HG03439 (cell line): ENCODE measurements at regions not wholly inside any gene's neighbourhood (a gene's known extent, or its start where the extent isn't known, plus 50 kb on each side); places are given as distances from the start of the nearest gene placed in this dataset.
"Not testable (repeated sequence)": the region's sequence is repeated elsewhere in the genome, so short reads cannot be mapped to it uniquely, and the experiment has no call there.

Experiments
- ATAC-seq: cut with Tn5 transposase; IDR thresholded peaks from one replicate; pipeline ENCODE4 v1.9.1; 2021; ENCODE audit warnings: mild to moderate bottlenecking, moderate library complexity; ENCODE audit not compliant: unreplicated experiment

DNA sequence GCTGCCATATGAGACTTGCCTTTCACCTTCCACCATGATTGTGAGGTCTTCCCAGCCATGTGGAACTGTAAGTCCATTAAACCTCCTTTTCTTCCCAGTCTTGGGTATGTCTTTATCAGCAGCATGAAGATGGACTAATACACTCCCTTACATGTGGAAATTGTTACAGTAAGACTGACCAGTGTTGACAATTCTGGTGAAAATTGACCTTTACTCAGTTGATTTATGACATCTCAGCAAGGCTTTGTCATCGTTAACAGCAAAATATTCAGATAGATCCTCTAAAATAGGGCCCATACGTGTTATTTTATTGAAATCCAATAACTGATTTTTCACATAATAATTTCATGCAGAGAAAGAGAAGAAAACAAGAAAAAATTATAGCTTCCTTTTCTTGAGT is 377.9 kb upstream of the SEMA3C start:
- ATAC-seq, result no peak

DNA sequence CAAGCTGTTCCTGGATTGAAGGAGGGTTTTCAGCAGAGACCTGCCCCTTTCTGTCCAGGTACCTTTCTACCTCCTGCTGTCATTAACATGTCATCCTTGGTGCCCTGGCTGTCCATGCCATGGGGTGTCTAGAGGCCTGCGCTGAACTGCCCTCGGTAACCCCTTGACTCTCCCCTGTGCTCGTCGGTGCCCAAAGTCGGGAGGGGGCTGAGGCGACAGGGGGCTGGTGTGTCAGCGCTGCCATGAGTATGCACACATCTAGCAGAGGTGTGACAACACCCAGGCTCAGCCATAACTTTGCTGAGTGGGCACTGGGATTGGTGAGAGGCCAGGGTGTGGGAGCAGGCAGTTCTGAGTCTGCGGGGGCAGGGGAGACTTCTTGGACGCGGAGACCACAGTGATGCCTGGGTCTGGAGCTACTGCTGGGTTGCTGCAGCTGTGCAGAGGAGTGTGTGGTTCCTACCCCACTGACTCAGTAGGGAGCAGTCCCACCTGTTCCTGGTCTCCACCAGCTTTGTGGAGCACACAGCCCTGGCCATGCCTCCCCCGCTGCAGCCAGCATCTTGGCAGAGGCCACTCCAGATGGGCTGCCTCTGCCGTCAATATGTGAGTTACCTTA is 376.2 kb upstream of the SEMA3C start:
- no peak for ATAC-seq

- ATAC-seq, result no peak
Measured at GRCh38 chr7:81293806-81294205, 375.0 kb upstream of the SEMA3C start.

- ATAC-seq, result not testable (repeated sequence)
Measured at GRCh38 chr7:81286754-81287153, 367.9 kb upstream of the SEMA3C start.

DNA sequence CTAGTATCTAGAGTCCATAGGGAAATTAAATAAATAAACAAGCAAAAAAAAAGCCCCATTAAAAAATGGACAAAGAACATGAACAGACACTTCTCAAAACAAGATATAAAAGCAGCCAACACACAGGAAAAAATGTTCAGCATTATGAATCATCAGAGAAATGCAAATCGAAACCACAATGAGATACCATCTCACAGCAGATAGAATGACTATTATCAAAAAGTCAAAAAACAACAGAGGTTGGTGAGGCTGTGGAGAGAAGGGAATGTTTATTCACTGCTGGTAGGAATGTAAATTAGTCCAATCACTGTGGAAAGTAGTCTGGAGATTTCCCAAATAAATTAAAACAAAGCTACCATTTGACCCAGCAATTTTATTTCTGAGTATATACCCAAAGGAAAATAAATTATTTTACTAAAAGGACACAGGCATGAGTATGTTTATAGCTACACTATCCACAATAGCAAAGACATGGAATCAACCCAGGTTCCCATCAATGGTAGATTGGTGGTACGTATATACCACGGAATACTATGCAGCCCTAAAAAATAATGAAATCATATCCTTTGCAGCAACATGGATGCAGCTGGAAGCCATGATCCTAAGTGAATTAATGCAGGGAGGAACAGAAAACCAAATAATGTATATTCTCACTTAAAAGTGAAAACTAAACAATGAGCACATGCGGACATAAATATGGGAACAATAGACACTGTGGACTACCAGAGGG is 366.5 kb upstream of the SEMA3C start:
- ATAC-seq, result no peak

GRCh38 chr7:81284576-81284975 is 365.7 kb upstream of the SEMA3C start:
- no peak for ATAC-seq

DNA sequence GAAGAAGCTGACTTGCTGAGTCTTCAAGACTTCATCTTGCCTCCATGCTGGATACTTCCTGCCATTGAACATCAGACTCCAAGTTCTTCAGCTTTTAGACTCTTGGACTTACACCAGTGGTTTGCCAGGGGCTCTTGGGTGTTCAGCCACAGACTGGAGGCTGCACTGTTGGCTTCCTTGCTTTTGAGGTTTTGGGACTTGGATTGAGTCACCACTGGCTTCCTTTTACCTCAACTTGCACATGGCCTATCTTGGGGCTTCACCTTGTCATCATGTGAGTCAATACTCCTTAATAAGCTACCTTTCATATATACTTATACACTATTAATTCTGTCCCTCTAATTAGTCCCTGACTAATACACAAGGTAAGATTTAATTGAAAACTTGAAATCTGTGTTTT is 361.7 kb upstream of the SEMA3C start:
- no peak for ATAC-seq

GRCh38 chr7:81277691-81278090 is 358.8 kb upstream of the SEMA3C start:
- ATAC-seq, result no peak

- ATAC-seq, result no peak
Measured at GRCh38 chr7:81273601-81274397, 354.9 kb upstream of the SEMA3C start.

- no peak for ATAC-seq
Measured at GRCh38 chr7:81272176-81272575, 353.3 kb upstream of the SEMA3C start.

GRCh38 chr7:81268551-81268950 is 349.7 kb upstream of the SEMA3C start:
- ATAC-seq, result no peak

DNA sequence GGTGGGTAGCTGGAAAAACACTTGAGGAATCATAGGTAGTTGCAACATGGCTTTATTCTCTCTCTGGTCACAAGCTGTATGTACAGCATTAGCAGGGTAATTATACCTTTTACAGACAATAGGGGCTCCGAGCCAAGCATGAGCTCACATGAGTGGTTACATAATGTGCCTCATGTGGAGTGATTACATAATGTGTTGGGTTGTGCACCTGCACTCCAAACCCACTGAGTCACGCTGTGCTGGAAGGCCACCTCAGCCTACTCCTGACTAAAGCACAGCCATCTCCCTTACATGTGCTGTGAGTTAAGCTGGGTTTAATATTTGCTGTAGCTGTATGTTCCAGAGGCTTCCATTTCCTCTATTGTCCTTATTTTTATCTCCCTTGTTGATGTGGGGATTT is 348.7 kb upstream of the SEMA3C start:
- no peak for ATAC-seq

- no peak for ATAC-seq
Measured at GRCh38 chr7:81264116-81264515, 345.3 kb upstream of the SEMA3C start.

DNA sequence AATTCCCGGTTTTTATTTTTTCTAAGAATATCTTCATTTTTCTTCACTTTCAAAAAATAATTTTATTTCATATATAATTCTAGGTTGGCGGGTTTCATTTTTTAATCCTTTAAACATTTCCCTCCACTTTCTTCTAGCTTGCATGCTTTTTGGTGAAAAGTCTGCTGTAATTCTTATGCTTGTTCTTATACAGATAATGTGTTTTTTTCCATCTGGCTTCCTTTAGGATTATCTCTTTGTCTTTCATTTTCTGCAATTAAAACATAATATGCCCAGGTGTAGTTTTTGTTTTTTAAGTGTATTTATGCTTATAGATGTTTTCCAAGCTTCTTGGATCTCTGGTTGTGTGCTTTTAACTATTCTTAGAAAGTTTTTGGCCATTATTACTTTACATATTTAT is 341.3 kb upstream of the SEMA3C start:
- ATAC-seq, result no peak

GRCh38 chr7:81256991-81257390 is 338.1 kb upstream of the SEMA3C start:
- no peak for ATAC-seq

DNA sequence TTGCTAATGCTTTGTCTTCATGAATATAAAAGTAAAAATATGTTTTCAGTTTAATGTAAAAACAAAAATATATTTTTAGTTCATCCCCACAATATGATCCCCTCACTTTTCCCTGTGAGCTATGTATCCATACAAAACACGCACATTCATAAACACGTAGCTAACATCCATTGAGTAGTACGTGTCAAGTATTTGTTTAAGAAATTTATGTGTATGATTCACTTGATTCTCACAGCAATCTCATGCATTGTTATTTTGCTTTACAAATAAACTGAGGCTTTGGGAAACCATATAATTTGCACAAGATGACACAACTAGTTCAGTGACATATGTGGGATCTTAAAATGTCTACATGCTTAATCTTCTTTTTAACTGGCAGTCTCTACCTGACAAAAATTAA is 329.6 kb upstream of the SEMA3C start:
- no peak for ATAC-seq

GRCh38 chr7:81247364-81247763 is 328.5 kb upstream of the SEMA3C start:
- not testable (repeated sequence) for ATAC-seq

DNA sequence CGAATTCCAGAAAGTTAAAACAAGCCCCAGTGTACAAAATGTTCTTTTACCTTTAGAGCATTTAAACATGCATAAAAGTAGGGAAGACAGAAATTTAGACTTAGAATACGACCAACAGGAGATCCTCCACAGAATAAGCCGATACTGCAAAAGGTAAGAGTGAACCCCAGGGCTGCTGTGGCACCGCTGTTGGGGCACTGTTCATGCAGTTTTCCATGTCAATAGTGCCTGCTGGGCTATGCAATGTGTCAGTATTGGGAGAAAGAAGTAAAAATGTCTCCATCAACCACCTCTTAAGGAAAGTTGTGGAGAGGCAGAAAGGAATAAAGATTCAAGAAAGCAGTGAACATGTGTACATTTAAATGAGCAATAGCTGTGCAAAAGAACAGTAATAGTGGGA is 326.5 kb upstream of the SEMA3C start:
- ATAC-seq, result no peak

DNA sequence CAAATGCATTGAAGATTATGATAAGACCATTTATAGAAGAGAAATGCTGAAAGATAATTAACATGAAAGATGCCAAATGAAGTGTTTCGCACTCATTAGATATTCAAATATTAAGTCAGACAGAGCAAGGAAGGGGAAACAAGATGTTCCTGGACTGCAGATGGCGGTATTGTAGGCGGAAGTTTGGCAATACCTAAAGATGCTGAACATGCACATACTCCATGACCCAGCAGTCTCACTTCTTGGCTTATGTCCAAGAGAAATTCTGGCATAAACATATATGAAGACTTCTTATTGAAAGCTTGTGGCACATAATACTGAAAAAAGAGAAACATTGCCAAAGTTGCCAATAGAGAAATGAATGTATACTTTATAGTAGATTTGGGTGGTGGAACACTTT is 325.4 kb upstream of the SEMA3C start:
- no peak for ATAC-seq

DNA sequence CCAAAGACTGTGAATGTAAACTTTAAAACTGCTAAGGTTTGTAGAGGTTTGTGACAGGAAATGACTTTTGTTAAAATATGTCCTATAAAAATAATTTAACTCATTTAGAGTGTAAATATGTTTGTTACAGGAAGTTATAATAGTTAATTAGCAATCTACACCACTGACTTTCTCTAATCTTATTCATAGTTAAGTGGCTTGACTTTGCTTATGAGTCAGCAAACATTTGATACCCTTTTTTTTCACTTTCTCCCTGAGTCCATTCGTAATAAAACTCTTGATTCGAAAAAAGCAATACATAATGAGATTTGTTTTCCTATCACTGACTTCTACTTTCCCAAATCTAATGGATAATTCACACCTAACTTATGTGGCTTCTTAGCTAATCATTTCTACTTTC is 317.7 kb upstream of the SEMA3C start:
- ATAC-seq, result no peak

DNA sequence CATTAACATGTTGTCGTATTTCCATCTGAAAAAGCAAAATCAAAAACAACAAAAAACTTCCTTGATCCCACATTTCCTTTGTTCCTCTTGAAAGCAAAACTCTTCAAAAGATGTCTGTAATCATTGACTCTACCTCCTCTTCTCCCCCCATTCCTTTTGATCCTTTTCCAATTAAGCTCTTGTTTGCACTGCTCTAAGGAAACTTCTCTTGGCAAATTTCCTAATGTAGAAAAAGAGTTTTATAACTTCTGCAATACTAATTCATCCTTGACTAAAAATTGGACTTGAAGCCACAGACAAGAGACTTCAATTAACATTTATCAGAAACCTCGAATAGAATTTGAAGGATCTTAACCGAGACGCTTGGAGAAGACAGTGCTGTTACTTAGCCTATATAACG is 317.1 kb upstream of the SEMA3C start:
- ATAC-seq, result no peak

- no peak for ATAC-seq
Measured at GRCh38 chr7:81234896-81235295, 316.0 kb upstream of the SEMA3C start.
